ENCODE measurements at regions not wholly inside any gene's neighbourhood (a gene's known extent, or its start where the extent isn't known, plus 50 kb on each side); places are given as distances from the start of the nearest gene placed in this dataset.
A peak's percentile ranks its signal among the peaks of the same experiment; 100 is the strongest.

DNA sequence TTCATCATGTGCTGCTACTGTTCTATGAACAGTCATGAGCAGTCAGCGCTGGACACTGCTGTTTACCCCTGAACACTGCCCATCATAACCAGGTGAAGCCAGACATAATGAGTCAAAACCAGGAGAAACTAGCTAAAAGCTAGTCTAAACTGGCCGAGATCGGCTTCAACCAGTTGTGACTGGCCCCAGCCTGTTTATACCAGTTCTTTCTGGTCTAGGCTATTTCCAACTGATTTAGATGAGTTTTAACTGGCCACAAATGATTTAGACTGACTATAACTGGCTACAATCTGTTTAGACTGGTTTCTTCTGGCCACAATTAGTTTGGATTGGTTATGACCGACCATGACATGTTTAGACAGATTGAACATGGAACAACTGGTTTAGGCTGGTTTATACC is 348.3 kb upstream of the CAMK1G start:
- TF ChIP-seq, protein P1, sequence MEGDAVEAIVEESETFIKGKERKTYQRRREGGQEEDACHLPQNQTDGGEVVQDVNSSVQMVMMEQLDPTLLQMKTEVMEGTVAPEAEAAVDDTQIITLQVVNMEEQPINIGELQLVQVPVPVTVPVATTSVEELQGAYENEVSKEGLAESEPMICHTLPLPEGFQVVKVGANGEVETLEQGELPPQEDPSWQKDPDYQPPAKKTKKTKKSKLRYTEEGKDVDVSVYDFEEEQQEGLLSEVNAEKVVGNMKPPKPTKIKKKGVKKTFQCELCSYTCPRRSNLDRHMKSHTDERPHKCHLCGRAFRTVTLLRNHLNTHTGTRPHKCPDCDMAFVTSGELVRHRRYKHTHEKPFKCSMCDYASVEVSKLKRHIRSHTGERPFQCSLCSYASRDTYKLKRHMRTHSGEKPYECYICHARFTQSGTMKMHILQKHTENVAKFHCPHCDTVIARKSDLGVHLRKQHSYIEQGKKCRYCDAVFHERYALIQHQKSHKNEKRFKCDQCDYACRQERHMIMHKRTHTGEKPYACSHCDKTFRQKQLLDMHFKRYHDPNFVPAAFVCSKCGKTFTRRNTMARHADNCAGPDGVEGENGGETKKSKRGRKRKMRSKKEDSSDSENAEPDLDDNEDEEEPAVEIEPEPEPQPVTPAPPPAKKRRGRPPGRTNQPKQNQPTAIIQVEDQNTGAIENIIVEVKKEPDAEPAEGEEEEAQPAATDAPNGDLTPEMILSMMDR (IDR thresholded peaks at IDR 0.05), result no peak
- no peak for ATAC-seq
- Histone ChIP-seq H3K4me1 (no peaks in the 10 kb centered on the region), H3K36me3 (no peaks in the 10 kb centered on the region), H3K27ac (no peak overlapping the region), H3K9me3 (peaks cover 0 to 2% of the 10 kb centered on the region in 2 donors), H3K27me3 (peaks cover 0 to 24% of the 10 kb centered on the region in 2 donors), H3K4me3 (no peak overlapping the region)
- intact Hi-C loops (cut with DNase I), result no loop called here
- DNase-seq, result no peak

DNA sequence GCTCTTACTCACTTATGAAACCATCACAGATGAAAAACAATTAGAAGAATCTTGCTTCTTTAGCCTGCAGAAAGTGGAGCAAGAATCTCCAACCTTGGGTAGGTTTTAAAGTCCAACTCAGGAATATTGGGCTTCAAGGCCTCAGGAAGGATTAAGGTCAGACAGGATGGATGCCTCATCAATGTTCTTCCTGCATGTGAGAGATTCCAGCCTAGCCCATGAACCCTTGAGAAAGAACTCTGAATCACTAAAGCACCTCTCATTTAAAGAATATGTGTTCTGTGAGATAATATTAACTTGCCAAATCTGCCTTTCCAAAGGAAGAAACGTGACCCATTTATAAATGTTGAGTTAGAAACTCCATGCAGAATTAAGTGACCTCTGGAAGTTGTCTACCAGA is 345.2 kb upstream of the CAMK1G start:
- Histone ChIP-seq H3K27ac (no peak overlapping the region), H3K4me1 (no peaks in the 10 kb centered on the region), H3K27me3 (no peaks in the 10 kb centered on the region), H3K36me3 (no peaks in the 10 kb centered on the region), H3K4me3 (no peak overlapping the region), H3K9me3 (no peaks in the 10 kb centered on the region)
- no peak for DNase-seq
- intact Hi-C loops (cut with DNase I), result no loop called here
- ATAC-seq, result no peak
- TF ChIP-seq, protein P1 (IDR thresholded peaks at IDR 0.05), result no peak

DNA sequence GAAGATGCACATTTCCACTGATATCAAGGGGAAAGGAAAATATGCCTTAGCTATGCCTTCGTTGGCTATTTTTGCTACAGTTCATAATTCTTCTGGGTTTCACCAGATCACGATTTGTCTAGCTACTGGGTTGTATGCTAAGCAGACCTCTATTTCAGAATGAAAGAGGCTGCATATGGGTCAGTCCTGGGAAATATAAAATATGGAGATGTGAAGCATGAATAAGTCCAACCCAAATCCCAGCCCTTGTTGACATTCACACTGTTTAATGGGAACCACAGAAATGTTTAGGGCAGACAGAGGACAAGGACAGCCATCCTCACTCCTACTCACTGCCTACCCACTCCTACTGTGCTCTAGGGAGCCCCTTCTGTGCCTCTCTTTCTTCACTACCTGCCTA is 343.2 kb upstream of the CAMK1G start:
- Histone ChIP-seq H3K4me1 (no peaks in the 10 kb centered on the region), H3K27me3 (no peaks in the 10 kb centered on the region), H3K27ac (no peak overlapping the region), H3K9me3 (no peaks in the 10 kb centered on the region), H3K36me3 (no peaks in the 10 kb centered on the region), H3K4me3 (no peak overlapping the region)
- intact Hi-C loops (cut with DNase I), result no loop called here
- no peak for ATAC-seq
- DNase-seq, result no peak
- TF ChIP-seq, protein P1 (IDR thresholded peaks at IDR 0.05), result no peak

DNA sequence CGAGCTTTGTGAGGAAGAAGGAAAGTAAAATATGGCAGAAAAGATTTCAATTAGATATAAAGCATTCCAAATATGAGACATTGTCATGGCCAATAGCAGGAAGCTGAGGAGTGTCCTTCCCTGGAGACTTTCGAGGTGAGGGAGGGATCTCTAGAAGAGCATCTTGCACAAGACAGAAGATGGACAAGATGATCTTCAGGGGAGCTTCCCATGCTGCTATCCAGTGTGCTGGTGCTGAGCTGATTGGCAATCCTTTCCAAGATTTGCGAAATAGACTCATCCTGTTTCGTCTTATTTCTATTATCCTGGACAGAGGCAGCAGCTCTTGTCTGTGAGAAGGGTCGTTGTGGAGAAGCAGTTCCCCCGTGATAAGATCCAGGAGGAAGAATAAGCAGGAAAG is 342.0 kb upstream of the CAMK1G start:
- H3K4me3 ChIP-seq, result no peak overlapping the region
- DNase-seq, result peak in 1 of 4 donors; percentile 36
- H3K27me3 ChIP-seq, result no peaks in the 10 kb centered on the region
- no peaks in the 10 kb centered on the region for H3K36me3 ChIP-seq
- H3K27ac ChIP-seq, result no peak overlapping the region
- no peaks in the 10 kb centered on the region for H3K9me3 ChIP-seq
- ATAC-seq, result no peak
- intact Hi-C loops (cut with DNase I), result no loop called here
- TF ChIP-seq, protein P1 (IDR thresholded peaks at IDR 0.05), result no peak
- H3K4me1 ChIP-seq, result no peaks in the 10 kb centered on the region

DNA sequence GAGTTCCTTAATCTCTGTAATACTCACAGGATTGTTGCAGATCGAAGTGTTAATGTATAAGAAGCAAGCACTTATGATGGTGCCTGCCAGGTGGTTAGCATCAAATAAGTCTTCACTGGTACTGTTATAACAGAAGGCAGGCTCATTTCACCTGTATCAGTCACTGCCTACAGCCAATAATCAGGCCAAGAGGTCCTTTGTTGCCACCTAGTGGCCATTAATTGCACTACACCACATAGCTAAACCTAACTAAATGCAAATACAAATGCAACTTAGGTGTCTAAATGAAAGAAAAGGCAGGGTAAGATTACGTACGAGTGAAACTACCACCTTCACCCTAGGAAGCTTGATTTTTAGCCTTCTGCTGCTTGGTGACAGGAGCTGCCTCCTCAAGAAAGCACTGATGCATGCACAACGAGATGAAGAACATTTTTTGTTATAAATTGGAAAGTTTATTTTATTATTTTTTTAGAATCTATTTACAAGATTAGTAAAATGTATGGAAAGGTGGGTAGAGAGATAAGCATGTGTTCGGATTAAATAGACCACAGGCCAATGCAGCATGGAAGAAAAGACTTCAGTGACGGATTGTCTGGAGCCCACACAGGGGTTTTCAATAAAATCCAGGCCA is 334.8 kb upstream of the CAMK1G start:
- TF ChIP-seq, protein P1 (IDR thresholded peaks at IDR 0.05), result peak; percentile 84 to 93
- no peaks in the 10 kb centered on the region for H3K36me3 ChIP-seq
- no peaks in the 10 kb centered on the region for H3K27me3 ChIP-seq
- H3K4me1 ChIP-seq, result no peaks in the 10 kb centered on the region
- intact Hi-C loops (cut with DNase I), result no loop called here
- DNase-seq (peak in 2 of 4 donors; percentile 48 to 73), ATAC-seq (peak; percentile 89)
- H3K9me3 ChIP-seq, result no peaks in the 10 kb centered on the region
- H3K4me3 ChIP-seq, result no peak overlapping the region
- H3K27ac ChIP-seq, result no peak overlapping the region

Measured in left lung (tissue), 4 donors.